Activated B cell treated with CpG ODN at 0.5 μM for 24 hours (primary cell): ENCODE measurements at regions not wholly inside any gene's neighbourhood (a gene's known extent, or its start where the extent isn't known, plus 50 kb on each side); places are given as distances from the start of the nearest gene placed in this dataset.

Experiments used
- ATAC-seq: fragments of 200-7000 bp; cut with Tn5 transposase; one replicate; pipeline ENCODE4 v1.10.0; 2021; ENCODE audit warnings: low read depth, mild to moderate bottlenecking, moderate library complexity
- CTCF ChIA-PET: fragments of 350-600 bp; sonication (Branson Sonifier 250); formaldehyde crosslinking; loops from one replicate; lab custom pipeline; 2021; ENCODE audit warnings: antibody characterized with exemption; lab: Charles Lee
- POLR2A ChIA-PET: fragments of 350-600 bp; sonication (Branson Sonifier 250); formaldehyde crosslinking; loops from one replicate; lab custom pipeline; 2021; ENCODE audit warnings: antibody characterized with exemption; lab: Charles Lee
- DNase-seq: peaks from one replicate; pipeline ENCODE4 v3.0.0; 2022
- H3K27ac Mint-ChIP-seq: one replicate; pipeline ENCODE4 v1.8.0; 2020; ENCODE audit warnings: mixed read lengths
- H3K27me3 Mint-ChIP-seq: one replicate; pipeline ENCODE4 v1.8.0; 2021; ENCODE audit warnings: mixed read lengths
- H3K36me3 Mint-ChIP-seq: one replicate; pipeline ENCODE4 v1.8.0; 2021; ENCODE audit warnings: low read depth, mixed read lengths
- H3K4me1 Mint-ChIP-seq: one replicate; pipeline ENCODE4 v1.8.0; 2021; ENCODE audit warnings: mixed read lengths
- H3K4me3 Mint-ChIP-seq: one replicate; pipeline ENCODE4 v1.8.0; 2020; ENCODE audit warnings: mild to moderate bottlenecking, mixed read lengths
- H3K9me3 Mint-ChIP-seq: one replicate; pipeline ENCODE4 v1.8.0; 2020; ENCODE audit warnings: mixed read lengths
- intact Hi-C: fragments of 100-400 bp; cut with micrococcal nuclease; formaldehyde crosslinking; loops from one replicate; pipeline ENCODE4 v1.15.1; 2024
- TF ChIP-seq, protein P1 (sequence below): fragments of 200-600 bp; IDR thresholded peaks from one replicate; pipeline ENCODE4 v1.8.0; 2022; ENCODE audit warnings: antibody characterized with exemption, mild to moderate bottlenecking

- no peak overlapping the region for H3K4me3 Mint-ChIP-seq
- no peaks in the 10 kb centered on the region for H3K36me3 Mint-ChIP-seq
- no peaks in the 10 kb centered on the region for H3K9me3 Mint-ChIP-seq
- no peaks in the 10 kb centered on the region for H3K27me3 Mint-ChIP-seq
- DNase-seq = no peak
- intact Hi-C loops = no loop called here
- ChIA-PET POLR2A (no interaction called here), CTCF (no interaction called here)
- TF ChIP-seq, protein P1, sequence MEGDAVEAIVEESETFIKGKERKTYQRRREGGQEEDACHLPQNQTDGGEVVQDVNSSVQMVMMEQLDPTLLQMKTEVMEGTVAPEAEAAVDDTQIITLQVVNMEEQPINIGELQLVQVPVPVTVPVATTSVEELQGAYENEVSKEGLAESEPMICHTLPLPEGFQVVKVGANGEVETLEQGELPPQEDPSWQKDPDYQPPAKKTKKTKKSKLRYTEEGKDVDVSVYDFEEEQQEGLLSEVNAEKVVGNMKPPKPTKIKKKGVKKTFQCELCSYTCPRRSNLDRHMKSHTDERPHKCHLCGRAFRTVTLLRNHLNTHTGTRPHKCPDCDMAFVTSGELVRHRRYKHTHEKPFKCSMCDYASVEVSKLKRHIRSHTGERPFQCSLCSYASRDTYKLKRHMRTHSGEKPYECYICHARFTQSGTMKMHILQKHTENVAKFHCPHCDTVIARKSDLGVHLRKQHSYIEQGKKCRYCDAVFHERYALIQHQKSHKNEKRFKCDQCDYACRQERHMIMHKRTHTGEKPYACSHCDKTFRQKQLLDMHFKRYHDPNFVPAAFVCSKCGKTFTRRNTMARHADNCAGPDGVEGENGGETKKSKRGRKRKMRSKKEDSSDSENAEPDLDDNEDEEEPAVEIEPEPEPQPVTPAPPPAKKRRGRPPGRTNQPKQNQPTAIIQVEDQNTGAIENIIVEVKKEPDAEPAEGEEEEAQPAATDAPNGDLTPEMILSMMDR = no peak
- ATAC-seq = no peak
- no peak overlapping the region for H3K27ac Mint-ChIP-seq
- no peaks in the 10 kb centered on the region for H3K4me1 Mint-ChIP-seq
Measured at GRCh38 chr6:98463038-98464000, 371.1 kb upstream of the POU3F2 start.

GRCh38 chr6:98467091-98467490, 367.3 kb upstream of the POU3F2 start:
- no peak overlapping the region for H3K27ac Mint-ChIP-seq
- peaks cover 10% of the 10 kb centered on the region for H3K9me3 Mint-ChIP-seq
- H3K36me3 Mint-ChIP-seq = no peaks in the 10 kb centered on the region
- ChIA-PET POLR2A (no interaction called here), CTCF (no interaction called here)
- H3K27me3 Mint-ChIP-seq = no peaks in the 10 kb centered on the region
- TF ChIP-seq, protein P1 = no peak
- intact Hi-C loops = no loop called here
- H3K4me3 Mint-ChIP-seq = no peak overlapping the region
- H3K4me1 Mint-ChIP-seq = no peaks in the 10 kb centered on the region
- ATAC-seq (no peak), DNase-seq (no peak)

DNA sequence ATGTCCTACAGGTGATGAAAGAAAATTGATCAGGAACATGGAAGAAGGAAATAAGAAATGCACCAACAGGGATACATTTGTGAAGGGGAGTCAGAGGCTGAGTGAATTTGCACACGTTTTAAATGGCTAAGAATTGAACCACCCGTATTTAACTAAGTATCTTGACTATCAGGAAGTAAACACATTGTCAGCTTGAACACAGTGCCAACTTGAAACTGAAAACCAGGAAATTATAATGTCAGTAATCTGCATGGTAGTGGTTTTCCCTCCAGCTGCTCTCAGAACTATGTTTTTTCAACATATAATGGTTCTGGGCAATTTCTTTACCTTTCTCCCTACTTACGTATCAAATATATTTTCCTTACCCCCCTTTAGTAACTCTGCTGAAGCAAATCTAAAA, 366.5 kb upstream of the POU3F2 start:
- DNase-seq (no peak), ATAC-seq (no peak)
- H3K9me3 Mint-ChIP-seq = peaks cover 13% of the 10 kb centered on the region
- TF ChIP-seq, protein P1 = no peak
- H3K27ac Mint-ChIP-seq = no peak overlapping the region
- no peaks in the 10 kb centered on the region for H3K27me3 Mint-ChIP-seq
- POLR2A ChIA-PET = no interaction called here
- H3K4me1 Mint-ChIP-seq = no peaks in the 10 kb centered on the region
- no peak overlapping the region for H3K4me3 Mint-ChIP-seq
- H3K36me3 Mint-ChIP-seq = no peaks in the 10 kb centered on the region
- CTCF ChIA-PET = no interaction called here
- intact Hi-C loops = no loop called here

DNA sequence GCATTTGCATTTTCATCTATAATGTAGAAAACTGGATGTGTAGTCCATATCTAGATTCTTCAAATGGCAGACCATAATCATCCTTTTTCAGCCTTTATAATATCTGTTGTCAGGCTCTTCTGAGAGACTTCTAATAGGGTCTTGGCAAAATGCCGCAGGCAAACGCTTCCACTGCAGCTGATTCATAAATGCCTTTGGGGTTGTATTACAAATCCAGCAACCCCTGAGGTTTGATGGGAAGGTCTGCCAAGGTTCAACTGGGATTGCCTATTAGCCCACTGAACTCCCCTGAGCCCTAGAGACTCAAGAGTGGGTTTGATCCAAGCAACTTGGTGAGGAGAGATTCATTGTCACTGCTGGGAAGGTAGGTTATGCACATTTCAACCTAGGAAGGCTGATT, 365.2 kb upstream of the POU3F2 start:
- Mint-ChIP-seq H3K4me3 (no peak overlapping the region), H3K36me3 (no peaks in the 10 kb centered on the region), H3K4me1 (no peaks in the 10 kb centered on the region), H3K27me3 (no peaks in the 10 kb centered on the region), H3K9me3 (peaks cover 13% of the 10 kb centered on the region), H3K27ac (no peak overlapping the region)
- ChIA-PET POLR2A (no interaction called here), CTCF (no interaction called here)
- no peak for DNase-seq
- TF ChIP-seq, protein P1 = no peak
- no peak for ATAC-seq
- intact Hi-C loops = no loop called here

GRCh38 chr6:98470821-98471220, 363.6 kb upstream of the POU3F2 start:
- peaks cover 13% of the 10 kb centered on the region for H3K9me3 Mint-ChIP-seq
- CTCF ChIA-PET = no interaction called here
- POLR2A ChIA-PET = no interaction called here

More at GRCh38 chr6:98470821-98471220, 363.6 kb upstream of the POU3F2 start:
- Mint-ChIP-seq H3K4me1 (no peaks in the 10 kb centered on the region), H3K36me3 (no peaks in the 10 kb centered on the region), H3K4me3 (no peak overlapping the region), H3K27me3 (no peaks in the 10 kb centered on the region), H3K27ac (no peak overlapping the region)
- intact Hi-C loops = no loop called here
- TF ChIP-seq, protein P1 = no peak
- DNase-seq = no peak
- no peak for ATAC-seq
